Renal cortical epithelial cell (primary cell): ENCODE measurements at regions not wholly inside any gene's neighbourhood (a gene's known extent, or its start where the extent isn't known, plus 50 kb on each side); places are given as distances from the start of the nearest gene placed in this dataset.
A peak's percentile ranks its signal among the peaks of the same experiment; 100 is the strongest.
"Not testable (repeated sequence)": the region's sequence is repeated elsewhere in the genome, so short reads cannot be mapped to it uniquely, and the experiment has no call there.

Experiments
- DNase-seq: peaks from one replicate; pipeline ENCODE4 v3.0.0-alpha.2; 2011; ENCODE audit warnings: low read depth

GRCh38 chr12:86777325-86777724 lies 521.1 kb upstream of the MGAT4C start:
- no peak for DNase-seq

GRCh38 chr12:86774841-86775388 lies 518.7 kb upstream of the MGAT4C start:
- DNase-seq = peak; percentile 38

DNA sequence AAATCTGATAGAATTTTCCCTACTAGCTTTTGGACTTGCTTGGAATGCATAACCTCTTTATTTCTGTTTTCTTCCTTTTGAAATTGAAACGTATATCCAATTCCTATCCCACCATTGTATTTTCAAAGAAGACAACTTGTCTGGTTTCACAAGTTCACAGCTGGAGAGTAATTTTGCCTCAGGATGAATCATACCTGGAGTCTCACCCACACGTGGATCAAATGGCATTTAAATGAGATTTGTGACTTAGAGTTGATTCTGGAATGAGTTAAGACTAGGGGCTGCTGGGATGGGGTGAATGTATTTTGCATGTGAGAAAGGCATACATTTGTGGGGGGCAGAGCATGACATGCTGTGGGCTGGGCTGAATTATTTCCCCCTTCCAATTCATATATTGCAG lies 516.5 kb upstream of the MGAT4C start:
- peak; percentile 51 for DNase-seq

DNA sequence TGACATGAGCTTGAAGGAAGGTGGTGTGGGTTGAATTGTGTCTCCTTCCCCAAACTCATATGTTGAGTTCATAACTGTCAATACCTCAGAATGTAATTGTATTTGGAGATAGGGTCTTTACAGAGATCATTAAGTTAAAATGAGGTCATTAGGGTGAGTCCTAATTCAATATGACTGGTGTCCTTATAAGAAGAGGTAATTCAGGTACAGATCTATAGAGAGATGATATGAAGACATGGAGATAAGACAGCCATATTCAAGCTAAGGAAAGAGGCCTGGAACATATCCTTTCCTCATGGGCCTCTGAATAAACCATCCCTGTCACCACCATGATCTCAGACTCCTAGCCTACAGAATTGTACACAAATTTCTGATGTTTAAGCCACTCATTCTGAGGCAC lies 514.7 kb upstream of the MGAT4C start:
- DNase-seq = no peak

- DNase-seq = no peak
Measured at GRCh38 chr12:86748894-86749293, 492.7 kb upstream of the MGAT4C start.

- DNase-seq = no peak
Measured at GRCh38 chr12:86744547-86745212, 488.5 kb upstream of the MGAT4C start.

DNA sequence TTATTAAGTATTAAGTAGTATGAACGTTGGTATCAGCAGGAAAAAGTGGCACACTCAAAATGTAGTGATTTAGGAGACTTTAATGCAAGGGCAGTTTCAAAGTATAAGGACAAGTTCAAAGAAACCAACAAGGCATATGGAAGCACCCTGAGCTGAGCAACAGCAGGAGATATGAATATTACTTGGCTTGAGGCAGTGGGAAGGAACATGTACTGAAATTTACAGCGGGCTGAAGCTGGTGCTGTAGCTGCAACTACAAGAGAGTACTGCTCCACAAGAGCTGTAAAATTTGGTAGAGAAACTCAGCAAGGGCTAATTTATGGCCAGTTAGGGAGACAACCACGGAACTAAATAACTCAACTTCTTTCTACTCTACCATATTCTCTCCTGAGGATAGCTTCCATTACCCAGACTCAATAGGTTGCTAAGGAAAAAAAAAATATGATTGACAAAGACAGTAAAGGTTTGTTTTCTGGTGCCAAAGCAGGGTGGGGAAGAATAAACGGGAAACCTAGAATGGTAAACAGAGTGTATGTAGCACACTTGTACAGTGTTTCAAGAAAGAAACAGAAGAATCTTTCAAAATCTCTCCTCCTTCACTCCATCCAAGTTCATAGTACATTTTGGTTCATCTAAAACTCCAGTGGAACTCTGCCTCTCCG lies 487.8 kb upstream of the MGAT4C start:
- DNase-seq = no peak

DNA sequence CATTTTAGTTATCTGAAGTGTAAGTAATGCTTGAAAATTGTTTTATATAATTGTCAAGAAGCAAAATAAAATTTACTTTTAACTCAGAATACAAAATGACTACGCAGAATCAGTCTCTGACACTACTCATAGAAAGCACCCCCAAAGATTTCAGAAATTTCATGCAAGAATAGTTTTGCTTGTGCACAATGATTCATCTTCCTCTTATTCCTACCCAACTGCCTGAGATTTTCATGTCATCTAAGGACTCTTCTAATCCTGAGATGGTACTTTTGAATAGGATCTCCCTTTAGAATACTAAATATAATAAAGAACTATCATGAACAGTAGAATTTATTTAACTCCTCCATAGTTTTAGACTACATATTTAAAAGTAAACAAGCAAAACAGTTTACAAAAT lies 485.3 kb upstream of the MGAT4C start:
- peak; percentile 55 for DNase-seq

DNA sequence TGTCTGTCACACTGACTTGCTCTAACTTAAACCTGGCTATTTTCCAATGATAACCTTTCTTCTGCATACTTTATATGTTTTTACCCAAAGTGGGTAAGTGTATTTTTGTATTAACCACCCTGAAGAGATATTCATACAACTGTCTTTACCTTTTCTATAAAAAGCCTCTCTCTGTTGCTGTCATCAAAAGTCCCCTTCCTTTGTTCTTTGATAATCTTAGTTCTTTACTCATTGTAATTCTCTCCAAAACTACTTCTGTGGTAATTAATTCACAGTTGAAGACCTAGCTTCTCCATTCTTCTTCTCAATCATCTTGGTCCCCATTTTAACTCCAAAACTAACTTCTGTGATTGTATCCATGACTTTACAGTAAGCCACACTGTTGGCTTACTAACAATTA lies 479.7 kb upstream of the MGAT4C start:
- no peak for DNase-seq

DNA sequence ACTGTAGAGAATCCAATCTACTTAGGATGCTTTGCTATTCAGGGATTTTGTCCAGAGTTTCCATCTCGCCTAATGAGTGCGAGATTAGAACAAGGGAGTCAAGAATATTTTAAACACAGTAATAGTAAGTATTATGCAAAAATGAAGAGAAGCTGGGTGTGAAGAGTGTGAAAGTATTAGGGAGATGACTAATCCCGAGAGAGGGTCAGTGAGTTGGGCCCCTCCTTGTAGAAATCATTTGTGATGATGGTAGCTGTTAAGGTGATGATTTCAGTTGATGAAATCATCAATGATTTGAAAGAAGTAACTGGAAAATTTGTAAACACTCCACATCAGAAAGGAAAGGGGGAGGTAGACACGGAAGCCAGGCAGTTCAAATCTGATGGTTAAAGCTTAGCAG lies 478.9 kb upstream of the MGAT4C start:
- no peak for DNase-seq

DNA sequence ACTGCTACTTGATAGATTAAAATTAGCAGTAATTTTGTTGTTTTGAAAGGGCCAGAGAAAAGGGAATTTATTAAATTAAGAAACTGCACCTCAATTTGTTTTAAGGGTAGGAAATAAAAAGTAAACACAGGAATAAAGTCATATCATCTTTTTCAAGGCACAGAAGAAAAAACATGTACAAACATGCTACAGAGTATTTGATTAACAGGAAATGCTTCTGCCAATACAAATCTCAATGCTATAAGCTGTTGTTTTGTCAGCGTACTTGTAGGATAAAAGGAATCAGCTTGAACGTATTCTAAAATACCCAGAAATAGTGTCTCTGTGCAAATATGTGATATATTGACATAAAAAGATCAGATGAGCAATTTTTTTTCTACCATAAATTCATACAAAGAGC lies 474.0 kb upstream of the MGAT4C start:
- DNase-seq = no peak

- DNase-seq = no peak
Measured at GRCh38 chr12:86729739-86730138, 473.5 kb upstream of the MGAT4C start.

- peak; percentile 25 for DNase-seq
Measured at GRCh38 chr12:86727160-86727559, 471.0 kb upstream of the MGAT4C start.

- no peak for DNase-seq
Measured at GRCh38 chr12:86724716-86725115, 468.5 kb upstream of the MGAT4C start.

GRCh38 chr12:86723326-86723725 lies 467.1 kb upstream of the MGAT4C start:
- no peak for DNase-seq

DNA sequence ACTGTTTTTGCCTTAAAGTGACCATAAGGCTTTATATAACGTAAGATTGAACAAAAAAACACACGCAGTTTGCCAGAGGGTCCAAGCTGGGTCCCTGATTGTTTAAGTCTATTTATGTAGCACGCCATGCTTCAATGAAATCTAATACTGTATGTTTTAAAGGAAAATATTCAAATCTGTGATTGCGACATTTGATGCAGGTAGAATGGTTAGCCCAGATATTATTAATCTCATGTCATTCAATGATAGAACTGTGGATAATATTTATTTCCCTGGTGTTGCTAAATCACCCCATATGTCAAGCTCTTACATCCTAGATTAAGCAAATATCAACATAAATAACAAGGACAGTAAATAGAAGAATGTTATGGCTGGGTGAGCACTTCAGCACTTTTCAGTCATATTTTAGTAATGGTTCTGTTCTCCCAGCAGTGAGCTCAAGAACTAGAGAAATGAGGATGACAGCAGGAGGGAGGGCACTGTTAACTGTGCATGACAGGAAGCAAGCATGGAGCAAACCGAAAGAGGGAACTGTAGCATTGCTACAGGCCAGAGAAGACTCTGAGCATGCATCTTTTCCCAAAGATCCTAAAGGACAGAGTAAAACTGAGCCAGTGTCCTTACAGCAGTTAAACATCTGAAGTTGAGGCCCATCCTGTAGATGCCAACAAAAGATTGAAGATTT lies 465.7 kb upstream of the MGAT4C start:
- DNase-seq = peak; percentile 14

DNA sequence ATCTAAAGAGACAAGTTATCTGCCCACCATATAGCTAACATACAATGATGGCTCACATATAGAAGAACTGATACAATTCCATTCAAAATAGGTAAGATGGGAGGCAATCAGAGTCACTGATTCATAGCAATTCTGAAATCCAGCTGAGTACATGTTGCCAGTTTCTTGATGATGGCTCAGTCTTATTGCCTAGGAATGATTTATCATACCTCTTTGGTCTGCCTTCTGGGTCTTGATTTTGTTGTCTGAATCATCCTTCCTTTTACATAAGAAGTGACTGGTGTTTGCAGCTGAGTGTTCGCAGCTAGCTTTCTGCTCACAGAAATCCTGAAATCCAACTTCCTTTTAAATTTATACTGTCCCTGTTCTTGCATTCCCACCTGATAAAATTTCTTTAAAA lies 463.2 kb upstream of the MGAT4C start:
- DNase-seq = peak; percentile 36

- DNase-seq = no peak
Measured at GRCh38 chr12:86713121-86713520, 456.9 kb upstream of the MGAT4C start.

DNA sequence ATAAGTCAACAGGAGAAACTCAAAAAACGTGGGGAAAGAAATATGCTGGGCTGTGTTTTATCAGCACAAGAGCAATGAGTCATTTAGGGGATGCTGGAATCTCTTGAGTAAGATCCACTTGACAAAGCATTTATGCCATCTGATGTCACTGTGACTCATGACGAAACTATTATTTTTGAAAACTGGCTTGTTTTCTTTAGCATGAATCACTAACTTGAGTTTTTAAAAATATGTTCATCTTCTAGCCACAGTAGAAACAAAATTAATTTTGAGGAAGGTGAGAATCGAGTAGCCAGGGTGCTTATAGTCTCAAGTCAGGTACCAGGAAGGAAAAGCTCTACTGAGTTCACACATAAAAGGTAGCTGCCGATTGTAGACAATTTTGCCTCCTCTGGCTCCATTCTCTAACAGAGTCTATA lies 456.2 kb upstream of the MGAT4C start:
- DNase-seq = peak; percentile 99

GRCh38 chr12:86711731-86712130 lies 455.5 kb upstream of the MGAT4C start:
- DNase-seq = peak; percentile 11

DNA sequence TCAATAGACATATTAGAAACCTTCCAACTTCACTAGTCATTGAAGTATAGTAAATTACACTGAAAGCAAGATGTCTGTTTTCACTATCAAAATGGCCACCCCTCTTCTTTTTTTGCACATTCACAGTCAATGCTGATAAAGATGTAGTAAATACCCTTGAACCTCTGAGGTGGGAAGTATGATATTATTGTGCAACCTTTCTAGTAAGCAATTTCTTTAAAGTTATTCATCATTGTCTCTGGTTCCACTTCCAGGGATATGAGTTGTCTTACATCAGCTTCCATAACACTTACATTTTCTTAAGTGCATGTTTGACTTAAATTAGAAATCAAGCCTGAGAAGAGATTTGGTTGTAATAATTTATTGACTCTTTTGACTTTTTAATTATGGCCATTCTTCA lies 453.9 kb upstream of the MGAT4C start:
- DNase-seq = peak; percentile 71

DNA sequence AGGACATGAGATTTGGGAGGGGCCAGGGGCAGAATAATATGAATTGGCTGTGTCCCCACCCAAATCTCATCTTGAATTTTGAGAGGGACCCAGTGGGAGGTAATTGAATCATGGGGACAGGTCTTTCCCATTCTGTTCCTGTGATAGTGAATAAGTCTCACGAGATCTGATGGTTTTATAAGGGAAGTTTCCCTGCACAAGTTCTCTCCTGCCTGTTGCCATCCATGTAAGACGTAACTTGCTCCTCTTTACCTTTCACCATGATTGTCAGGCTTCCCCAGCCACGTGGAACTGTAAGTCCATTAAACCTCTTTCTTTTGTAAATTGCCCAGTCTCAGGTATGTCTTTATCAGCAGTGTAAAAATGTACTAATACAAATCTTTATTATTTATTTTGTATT lies 452.8 kb upstream of the MGAT4C start:
- not testable (repeated sequence) for DNase-seq

- DNase-seq = peak; percentile 5
Measured at GRCh38 chr12:86698641-86698980, 442.4 kb upstream of the MGAT4C start.
